ENCODE measurements at regions not wholly inside any gene's neighbourhood (a gene's known extent, or its start where the extent isn't known, plus 50 kb on each side); places are given as distances from the start of the nearest gene placed in this dataset.

- no peak overlapping the region for H3K4me3 ChIP-seq (ENCODE audit: low read depth, low read length)
- TF ChIP-seq CTCF (IDR thresholded peaks at IDR 0.05; ENCODE audit: low read depth, low read length) = no peak
These were observed 91.1 kb upstream of the MAOA start for GRCh38 chrX:43564953-43565352.

- no peak for TF ChIP-seq CTCF (IDR thresholded peaks at IDR 0.05; ENCODE audit: low read depth, low read length)
- no peak overlapping the region for H3K4me3 ChIP-seq (ENCODE audit: low read depth, low read length)
These were observed 89.9 kb upstream of the MAOA start for GRCh38 chrX:43566170-43566569.

GRCh38 chrX:43573441-43574015 is 82.6 kb upstream of the MAOA start:
- no peak for TF ChIP-seq CTCF (IDR thresholded peaks at IDR 0.05; ENCODE audit: low read depth, low read length)
- H3K4me3 ChIP-seq (ENCODE audit: low read depth, low read length) = no peak overlapping the region

- H3K4me3 ChIP-seq (ENCODE audit: low read depth, low read length) = no peak overlapping the region
- TF ChIP-seq CTCF (IDR thresholded peaks at IDR 0.05; ENCODE audit: low read depth, low read length) = no peak
These were observed 75.5 kb upstream of the MAOA start for GRCh38 chrX:43580621-43581020.

GRCh38 chrX:43581167-43581566 is 74.9 kb upstream of the MAOA start:
- TF ChIP-seq CTCF (IDR thresholded peaks at IDR 0.05; ENCODE audit: low read depth, low read length) = no peak
- H3K4me3 ChIP-seq (ENCODE audit: low read depth, low read length) = no peak overlapping the region

- H3K4me3 ChIP-seq (ENCODE audit: low read depth, low read length) = no peak overlapping the region
- no peak for TF ChIP-seq CTCF (IDR thresholded peaks at IDR 0.05; ENCODE audit: low read depth, low read length)
These were observed 74.1 kb upstream of the MAOA start for GRCh38 chrX:43581888-43582539.

GRCh38 chrX:43582540-43582913 is 73.6 kb upstream of the MAOA start:
- no peak for TF ChIP-seq CTCF (IDR thresholded peaks at IDR 0.05; ENCODE audit: low read depth, low read length)
- no peak overlapping the region for H3K4me3 ChIP-seq (ENCODE audit: low read depth, low read length)

Data from WI38 (cell line).